WTC11 (cell line): ENCODE measurements at regions not wholly inside any gene's neighbourhood (a gene's known extent, or its start where the extent isn't known, plus 50 kb on each side); places are given as distances from the start of the nearest gene placed in this dataset.

Experiments used
- ATAC-seq: fragments of 200-7000 bp; cut with Tn5 transposase; 2 replicates; pipeline ENCODE4 v1.10.0; 2021; ENCODE audit warnings: mild to moderate bottlenecking, moderate library complexity
- CTCF ChIA-PET: fragments of 300-600 bp; sonication (Branson Sonifier 250); formaldehyde crosslinking; loops from one replicate; lab custom pipeline; 2021; ENCODE audit warnings: antibody characterized with exemption; lab: Charles Lee
- POLR2A ChIA-PET: fragments of 350-600 bp; sonication (Branson Sonifier 250); formaldehyde crosslinking; loops from one replicate; lab custom pipeline; 2021; ENCODE audit warnings: antibody characterized with exemption; lab: Charles Lee
- DNase-seq: peaks from one replicate; pipeline ENCODE4 v3.0.0; 2021; ENCODE audit warnings: low spot score
- H3K27ac Mint-ChIP-seq: 2 replicates; pipeline ENCODE4 v1.8.0; 2021; ENCODE audit warnings: mixed read lengths
- H3K27me3 Mint-ChIP-seq: 2 replicates; pipeline ENCODE4 v1.8.0; 2021; ENCODE audit warnings: low read depth, mild to moderate bottlenecking, moderate library complexity, mixed read lengths
- H3K36me3 Mint-ChIP-seq: 2 replicates; pipeline ENCODE4 v1.8.0; 2021; ENCODE audit warnings: mixed read lengths
- H3K4me1 Mint-ChIP-seq: 2 replicates; pipeline ENCODE4 v1.8.0; 2022; ENCODE audit warnings: mixed read lengths
- H3K4me3 Mint-ChIP-seq: 2 replicates; pipeline ENCODE4 v1.8.0; 2021; ENCODE audit warnings: mild to moderate bottlenecking, moderate library complexity, mixed read lengths
- H3K9me3 Mint-ChIP-seq: 2 replicates; pipeline ENCODE4 v1.8.0; 2021; ENCODE audit warnings: mixed read lengths
- CBFB ChIP-seq: sonication (generic); formaldehyde crosslinking; IDR thresholded peaks from 2 replicates; pipeline ENCODE4 v1.8.1; 2022; ENCODE audit warnings: mild to moderate bottlenecking, low read depth, missing genetic modification reagents
- ELF4 ChIP-seq: sonication (generic); formaldehyde crosslinking; IDR thresholded peaks from 2 replicates; pipeline ENCODE4 v1.8.1; 2022; ENCODE audit warnings: low read depth, mild to moderate bottlenecking, moderate library complexity, missing genetic modification reagents
- FOXK1 ChIP-seq: sonication (generic); formaldehyde crosslinking; IDR thresholded peaks from 2 replicates; pipeline ENCODE4 v1.8.0; 2022; ENCODE audit warnings: mild to moderate bottlenecking, moderate library complexity, missing genetic modification reagents
- GTF2I ChIP-seq: fragments of 250-450 bp; sonication (Bioruptor Pico); conservative IDR thresholded peaks from 2 replicates; pipeline ENCODE4 v1.4.0; 2021; ENCODE audit warnings: mild to moderate bottlenecking
- NFE2L1 ChIP-seq: sonication (generic); formaldehyde crosslinking; IDR thresholded peaks from 2 replicates; pipeline ENCODE4 v1.8.1; 2023; ENCODE audit warnings: missing genetic modification reagents
- NFYB ChIP-seq: sonication (generic); formaldehyde crosslinking; conservative IDR thresholded peaks from 2 replicates; pipeline ENCODE4 v1.8.0; 2022; ENCODE audit warnings: low read depth, missing genetic modification reagents
- NR3C1 ChIP-seq: sonication (generic); formaldehyde crosslinking; conservative IDR thresholded peaks from 2 replicates; pipeline ENCODE4 v1.8.1; 2023; ENCODE audit warnings: low read depth, mild to moderate bottlenecking, missing genetic modification reagents
- PRRX2 ChIP-seq: fragments of 250-450 bp; sonication (Bioruptor Pico); IDR thresholded peaks from 2 replicates; pipeline ENCODE4 v1.8.0; 2021; ENCODE audit warnings: mild to moderate bottlenecking
- SOX15 ChIP-seq: fragments of 250-450 bp; sonication (Bioruptor Pico); IDR thresholded peaks from 2 replicates; pipeline ENCODE4 v1.9.0; 2021; ENCODE audit warnings: mild to moderate bottlenecking
- ZNF121 ChIP-seq: sonication (generic); formaldehyde crosslinking; IDR thresholded peaks from 2 replicates; pipeline ENCODE4 v1.8.0; 2023; ENCODE audit warnings: missing genetic modification reagents
- ZNF219 ChIP-seq: sonication (generic); formaldehyde crosslinking; IDR thresholded peaks from 2 replicates; pipeline ENCODE4 v1.8.0; 2023; ENCODE audit warnings: missing genetic modification reagents, mild to moderate bottlenecking, borderline replicate concordance
- ZNF671 ChIP-seq: fragments of 250-450 bp; sonication (Bioruptor Pico); IDR thresholded peaks from 2 replicates; pipeline ENCODE4 v1.8.0; 2021; ENCODE audit warnings: mild to moderate bottlenecking
- TF ChIP-seq, protein P1 (sequence below): sonication (generic); formaldehyde crosslinking; IDR thresholded peaks from 2 replicates; pipeline ENCODE4 v1.8.1; 2023; ENCODE audit warnings: mild to moderate bottlenecking, missing genetic modification reagents, moderate library complexity
- TF ChIP-seq, protein P2 (sequence below): sonication (generic); formaldehyde crosslinking; IDR thresholded peaks from 2 replicates; pipeline ENCODE4 v1.8.0; 2022; ENCODE audit warnings: mild to moderate bottlenecking, missing genetic modification reagents
- TF ChIP-seq, protein P3 (sequence below): sonication (generic); formaldehyde crosslinking; IDR thresholded peaks from 2 replicates; pipeline ENCODE4 v1.8.0; 2023; ENCODE audit warnings: missing genetic modification reagents
- TF ChIP-seq, protein P4 (sequence below): sonication (generic); formaldehyde crosslinking; IDR thresholded peaks from 2 replicates; pipeline ENCODE4 v1.8.1; 2023; ENCODE audit warnings: mild to moderate bottlenecking, missing genetic modification reagents, borderline replicate concordance
- TF ChIP-seq, protein P5 (sequence below): sonication (generic); formaldehyde crosslinking; IDR thresholded peaks from 2 replicates; pipeline ENCODE4 v1.8.1; 2022; ENCODE audit warnings: mild to moderate bottlenecking, moderate library complexity, missing genetic modification reagents
- TF ChIP-seq, protein P6 (sequence below): fragments of 250-450 bp; sonication (Bioruptor Pico); IDR thresholded peaks from 2 replicates; pipeline ENCODE4 v1.9.0; 2021; ENCODE audit warnings: mild to moderate bottlenecking, borderline replicate concordance
- TF ChIP-seq, protein P7 (sequence below): sonication (generic); formaldehyde crosslinking; conservative IDR thresholded peaks from 2 replicates; pipeline ENCODE4 v1.8.1; 2023; ENCODE audit warnings: mild to moderate bottlenecking, low read depth, missing genetic modification reagents, moderate library complexity

DNA sequence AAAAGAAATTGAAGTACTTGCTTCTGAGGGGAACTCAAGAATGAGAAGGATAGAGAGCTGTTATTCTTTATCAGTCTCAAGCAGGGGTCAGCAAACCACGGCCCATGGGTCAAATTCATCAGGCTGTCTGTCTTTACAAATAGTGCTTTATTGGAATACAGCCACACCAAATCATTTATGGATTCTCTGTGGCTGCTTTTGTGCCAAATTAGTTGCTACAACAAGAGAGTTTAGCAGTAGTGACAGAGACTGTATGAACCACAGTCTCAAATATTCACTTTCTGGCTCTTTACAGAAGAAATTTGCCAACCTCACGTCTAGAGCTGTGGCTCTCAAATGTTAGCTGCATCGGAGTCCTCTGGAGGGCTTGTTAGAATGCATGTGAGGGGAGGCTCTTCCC lies 258.0 kb upstream of the RARB start (continued):
- TF ChIP-seq, protein P1, sequence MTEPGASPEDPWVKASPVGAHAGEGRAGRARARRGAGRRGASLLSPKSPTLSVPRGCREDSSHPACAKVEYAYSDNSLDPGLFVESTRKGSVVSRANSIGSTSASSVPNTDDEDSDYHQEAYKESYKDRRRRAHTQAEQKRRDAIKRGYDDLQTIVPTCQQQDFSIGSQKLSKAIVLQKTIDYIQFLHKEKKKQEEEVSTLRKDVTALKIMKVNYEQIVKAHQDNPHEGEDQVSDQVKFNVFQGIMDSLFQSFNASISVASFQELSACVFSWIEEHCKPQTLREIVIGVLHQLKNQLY (CRISPR knock-in tag) = no peak
- TF ChIP-seq, protein P2, sequence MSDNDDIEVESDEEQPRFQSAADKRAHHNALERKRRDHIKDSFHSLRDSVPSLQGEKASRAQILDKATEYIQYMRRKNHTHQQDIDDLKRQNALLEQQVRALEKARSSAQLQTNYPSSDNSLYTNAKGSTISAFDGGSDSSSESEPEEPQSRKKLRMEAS (CRISPR knock-in tag) = no peak
- TF ChIP-seq GTF2I (CRISPR knock-in tag) (no peak), NFE2L1 (CRISPR knock-in tag) (no peak)
- TF ChIP-seq, all 79 proteins: peak for 0

DNA sequence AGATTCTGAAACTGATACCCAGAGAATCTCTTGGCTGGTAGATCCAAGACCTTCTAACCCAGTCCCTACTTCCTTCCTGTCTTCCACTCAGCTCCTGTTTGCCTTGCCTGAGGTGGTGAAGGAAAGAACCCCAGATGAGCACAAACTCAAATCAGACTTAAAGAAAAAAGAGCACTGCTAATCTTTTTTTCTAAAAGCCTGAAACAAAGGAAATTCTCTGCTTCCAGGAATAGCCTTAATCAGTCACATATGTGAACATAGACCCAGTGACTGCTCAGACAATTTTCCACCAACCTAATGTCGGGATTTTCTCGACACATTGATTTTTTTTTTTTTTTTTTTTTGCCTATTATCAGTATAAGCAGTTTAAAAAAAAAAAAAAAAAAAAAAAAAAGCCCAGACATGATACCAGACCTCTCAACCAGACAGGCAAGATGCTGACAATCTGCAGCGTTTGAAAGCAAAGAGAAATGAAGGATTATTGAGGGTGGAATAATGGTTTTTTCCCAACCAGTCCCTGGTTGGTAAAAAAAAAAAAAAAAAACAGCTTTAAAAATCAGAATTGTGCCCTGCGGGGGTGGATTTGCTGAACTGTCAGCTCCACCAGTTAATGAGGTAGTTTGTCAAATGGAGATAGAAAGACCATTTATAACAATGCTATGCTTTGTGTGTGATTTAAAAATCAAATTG lies 256.8 kb upstream of the RARB start:
- peak overlapping the region; percentile 80; the same call in 1 of the 2 replicates for H3K27ac Mint-ChIP-seq
- no peak overlapping the region for H3K4me3 Mint-ChIP-seq
- peaks cover 10% of the 10 kb centered on the region for H3K36me3 Mint-ChIP-seq
- TF ChIP-seq ZNF219 (CRISPR knock-in tag) = no peak
- no peak for TF ChIP-seq FOXK1
- TF ChIP-seq, protein P1 (CRISPR knock-in tag) = no peak
- TF ChIP-seq PRRX2 (CRISPR knock-in tag) = no peak
- no peak for TF ChIP-seq ZNF121 (CRISPR knock-in tag)
- TF ChIP-seq, protein P3, sequence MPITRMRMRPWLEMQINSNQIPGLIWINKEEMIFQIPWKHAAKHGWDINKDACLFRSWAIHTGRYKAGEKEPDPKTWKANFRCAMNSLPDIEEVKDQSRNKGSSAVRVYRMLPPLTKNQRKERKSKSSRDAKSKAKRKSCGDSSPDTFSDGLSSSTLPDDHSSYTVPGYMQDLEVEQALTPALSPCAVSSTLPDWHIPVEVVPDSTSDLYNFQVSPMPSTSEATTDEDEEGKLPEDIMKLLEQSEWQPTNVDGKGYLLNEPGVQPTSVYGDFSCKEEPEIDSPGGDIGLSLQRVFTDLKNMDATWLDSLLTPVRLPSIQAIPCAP = no peak
- TF ChIP-seq ZNF671 (CRISPR knock-in tag) = no peak
- no peak for TF ChIP-seq GTF2I (CRISPR knock-in tag)
- TF ChIP-seq, protein P4, sequence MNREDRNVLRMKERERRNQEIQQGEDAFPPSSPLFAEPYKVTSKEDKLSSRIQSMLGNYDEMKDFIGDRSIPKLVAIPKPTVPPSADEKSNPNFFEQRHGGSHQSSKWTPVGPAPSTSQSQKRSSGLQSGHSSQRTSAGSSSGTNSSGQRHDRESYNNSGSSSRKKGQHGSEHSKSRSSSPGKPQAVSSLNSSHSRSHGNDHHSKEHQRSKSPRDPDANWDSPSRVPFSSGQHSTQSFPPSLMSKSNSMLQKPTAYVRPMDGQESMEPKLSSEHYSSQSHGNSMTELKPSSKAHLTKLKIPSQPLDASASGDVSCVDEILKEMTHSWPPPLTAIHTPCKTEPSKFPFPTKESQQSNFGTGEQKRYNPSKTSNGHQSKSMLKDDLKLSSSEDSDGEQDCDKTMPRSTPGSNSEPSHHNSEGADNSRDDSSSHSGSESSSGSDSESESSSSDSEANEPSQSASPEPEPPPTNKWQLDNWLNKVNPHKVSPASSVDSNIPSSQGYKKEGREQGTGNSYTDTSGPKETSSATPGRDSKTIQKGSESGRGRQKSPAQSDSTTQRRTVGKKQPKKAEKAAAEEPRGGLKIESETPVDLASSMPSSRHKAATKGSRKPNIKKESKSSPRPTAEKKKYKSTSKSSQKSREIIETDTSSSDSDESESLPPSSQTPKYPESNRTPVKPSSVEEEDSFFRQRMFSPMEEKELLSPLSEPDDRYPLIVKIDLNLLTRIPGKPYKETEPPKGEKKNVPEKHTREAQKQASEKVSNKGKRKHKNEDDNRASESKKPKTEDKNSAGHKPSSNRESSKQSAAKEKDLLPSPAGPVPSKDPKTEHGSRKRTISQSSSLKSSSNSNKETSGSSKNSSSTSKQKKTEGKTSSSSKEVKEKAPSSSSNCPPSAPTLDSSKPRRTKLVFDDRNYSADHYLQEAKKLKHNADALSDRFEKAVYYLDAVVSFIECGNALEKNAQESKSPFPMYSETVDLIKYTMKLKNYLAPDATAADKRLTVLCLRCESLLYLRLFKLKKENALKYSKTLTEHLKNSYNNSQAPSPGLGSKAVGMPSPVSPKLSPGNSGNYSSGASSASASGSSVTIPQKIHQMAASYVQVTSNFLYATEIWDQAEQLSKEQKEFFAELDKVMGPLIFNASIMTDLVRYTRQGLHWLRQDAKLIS = no peak
- TF ChIP-seq CBFB (CRISPR knock-in tag) = no peak
- no peak for TF ChIP-seq NR3C1 (CRISPR knock-in tag)
- TF ChIP-seq SOX15 (CRISPR knock-in tag) = no peak
- no peak for TF ChIP-seq NFYB (CRISPR knock-in tag)
- no peak for TF ChIP-seq ELF4
- TF ChIP-seq, protein P5, sequence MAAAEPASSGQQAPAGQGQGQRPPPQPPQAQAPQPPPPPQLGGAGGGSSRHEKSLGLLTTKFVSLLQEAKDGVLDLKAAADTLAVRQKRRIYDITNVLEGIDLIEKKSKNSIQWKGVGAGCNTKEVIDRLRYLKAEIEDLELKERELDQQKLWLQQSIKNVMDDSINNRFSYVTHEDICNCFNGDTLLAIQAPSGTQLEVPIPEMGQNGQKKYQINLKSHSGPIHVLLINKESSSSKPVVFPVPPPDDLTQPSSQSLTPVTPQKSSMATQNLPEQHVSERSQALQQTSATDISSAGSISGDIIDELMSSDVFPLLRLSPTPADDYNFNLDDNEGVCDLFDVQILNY (CRISPR knock-in tag) = no peak
- TF ChIP-seq, protein P6, sequence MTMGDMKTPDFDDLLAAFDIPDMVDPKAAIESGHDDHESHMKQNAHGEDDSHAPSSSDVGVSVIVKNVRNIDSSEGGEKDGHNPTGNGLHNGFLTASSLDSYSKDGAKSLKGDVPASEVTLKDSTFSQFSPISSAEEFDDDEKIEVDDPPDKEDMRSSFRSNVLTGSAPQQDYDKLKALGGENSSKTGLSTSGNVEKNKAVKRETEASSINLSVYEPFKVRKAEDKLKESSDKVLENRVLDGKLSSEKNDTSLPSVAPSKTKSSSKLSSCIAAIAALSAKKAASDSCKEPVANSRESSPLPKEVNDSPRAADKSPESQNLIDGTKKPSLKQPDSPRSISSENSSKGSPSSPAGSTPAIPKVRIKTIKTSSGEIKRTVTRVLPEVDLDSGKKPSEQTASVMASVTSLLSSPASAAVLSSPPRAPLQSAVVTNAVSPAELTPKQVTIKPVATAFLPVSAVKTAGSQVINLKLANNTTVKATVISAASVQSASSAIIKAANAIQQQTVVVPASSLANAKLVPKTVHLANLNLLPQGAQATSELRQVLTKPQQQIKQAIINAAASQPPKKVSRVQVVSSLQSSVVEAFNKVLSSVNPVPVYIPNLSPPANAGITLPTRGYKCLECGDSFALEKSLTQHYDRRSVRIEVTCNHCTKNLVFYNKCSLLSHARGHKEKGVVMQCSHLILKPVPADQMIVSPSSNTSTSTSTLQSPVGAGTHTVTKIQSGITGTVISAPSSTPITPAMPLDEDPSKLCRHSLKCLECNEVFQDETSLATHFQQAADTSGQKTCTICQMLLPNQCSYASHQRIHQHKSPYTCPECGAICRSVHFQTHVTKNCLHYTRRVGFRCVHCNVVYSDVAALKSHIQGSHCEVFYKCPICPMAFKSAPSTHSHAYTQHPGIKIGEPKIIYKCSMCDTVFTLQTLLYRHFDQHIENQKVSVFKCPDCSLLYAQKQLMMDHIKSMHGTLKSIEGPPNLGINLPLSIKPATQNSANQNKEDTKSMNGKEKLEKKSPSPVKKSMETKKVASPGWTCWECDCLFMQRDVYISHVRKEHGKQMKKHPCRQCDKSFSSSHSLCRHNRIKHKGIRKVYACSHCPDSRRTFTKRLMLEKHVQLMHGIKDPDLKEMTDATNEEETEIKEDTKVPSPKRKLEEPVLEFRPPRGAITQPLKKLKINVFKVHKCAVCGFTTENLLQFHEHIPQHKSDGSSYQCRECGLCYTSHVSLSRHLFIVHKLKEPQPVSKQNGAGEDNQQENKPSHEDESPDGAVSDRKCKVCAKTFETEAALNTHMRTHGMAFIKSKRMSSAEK (CRISPR knock-in tag) = no peak
- TF ChIP-seq, protein P2 (CRISPR knock-in tag) = no peak
- TF ChIP-seq, protein P7, sequence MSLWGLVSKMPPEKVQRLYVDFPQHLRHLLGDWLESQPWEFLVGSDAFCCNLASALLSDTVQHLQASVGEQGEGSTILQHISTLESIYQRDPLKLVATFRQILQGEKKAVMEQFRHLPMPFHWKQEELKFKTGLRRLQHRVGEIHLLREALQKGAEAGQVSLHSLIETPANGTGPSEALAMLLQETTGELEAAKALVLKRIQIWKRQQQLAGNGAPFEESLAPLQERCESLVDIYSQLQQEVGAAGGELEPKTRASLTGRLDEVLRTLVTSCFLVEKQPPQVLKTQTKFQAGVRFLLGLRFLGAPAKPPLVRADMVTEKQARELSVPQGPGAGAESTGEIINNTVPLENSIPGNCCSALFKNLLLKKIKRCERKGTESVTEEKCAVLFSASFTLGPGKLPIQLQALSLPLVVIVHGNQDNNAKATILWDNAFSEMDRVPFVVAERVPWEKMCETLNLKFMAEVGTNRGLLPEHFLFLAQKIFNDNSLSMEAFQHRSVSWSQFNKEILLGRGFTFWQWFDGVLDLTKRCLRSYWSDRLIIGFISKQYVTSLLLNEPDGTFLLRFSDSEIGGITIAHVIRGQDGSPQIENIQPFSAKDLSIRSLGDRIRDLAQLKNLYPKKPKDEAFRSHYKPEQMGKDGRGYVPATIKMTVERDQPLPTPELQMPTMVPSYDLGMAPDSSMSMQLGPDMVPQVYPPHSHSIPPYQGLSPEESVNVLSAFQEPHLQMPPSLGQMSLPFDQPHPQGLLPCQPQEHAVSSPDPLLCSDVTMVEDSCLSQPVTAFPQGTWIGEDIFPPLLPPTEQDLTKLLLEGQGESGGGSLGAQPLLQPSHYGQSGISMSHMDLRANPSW = no peak
- H3K4me1 Mint-ChIP-seq = peaks cover 52% of the 10 kb centered on the region
- ChIA-PET POLR2A (interaction anchor here (0.6 to 0.7 kb wide), 4 partner anchors 24 to 968 kb away, joined by 3 to 8 read pairs (median 4); no protein-coding TSS in a partner anchor), CTCF (no interaction called here)
- H3K9me3 Mint-ChIP-seq = peaks cover 10% of the 10 kb centered on the region
- DNase-seq (no peak), ATAC-seq (peak; percentile 40; the same call in 1 of the 2 replicates)
- peaks cover 4% of the 10 kb centered on the region; the same call in 1 of the 2 replicates for H3K27me3 Mint-ChIP-seq
